ENCODE measurements at regions not wholly inside any gene's neighbourhood (a gene's known extent, or its start where the extent isn't known, plus 50 kb on each side); places are given as distances from the start of the nearest gene placed in this dataset.
A peak's percentile ranks its signal among the peaks of the same experiment; 100 is the strongest.

DNA sequence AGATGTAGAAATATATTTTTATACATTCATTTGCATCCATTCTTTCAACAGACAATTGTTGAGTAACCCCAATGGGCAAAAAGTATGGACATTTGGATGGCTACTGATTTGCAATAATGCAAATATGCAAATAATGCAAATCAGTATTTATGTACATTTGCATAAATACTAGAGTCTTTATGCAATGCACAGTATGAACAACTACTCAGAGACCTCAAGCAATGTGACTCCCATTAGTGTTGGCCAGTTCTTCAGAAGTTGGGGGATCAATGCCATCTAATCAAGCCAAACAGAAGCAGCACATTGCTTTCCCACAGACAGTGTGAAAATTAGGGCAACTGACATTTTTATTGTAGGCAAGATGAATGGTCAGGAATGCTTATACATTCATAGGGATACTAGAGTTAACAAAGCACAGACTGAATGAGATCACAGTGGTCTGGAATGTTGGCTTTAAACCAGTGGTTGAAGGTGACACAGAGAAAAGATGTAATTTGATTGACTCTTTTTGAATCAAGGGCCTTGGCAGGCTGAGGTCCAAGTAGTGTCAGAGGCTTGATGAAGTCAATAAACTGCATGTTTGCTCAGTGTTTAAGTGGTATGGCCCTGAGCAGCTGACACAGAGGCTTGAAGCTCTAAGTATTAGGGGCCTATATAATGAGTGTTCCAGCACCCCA, 256.6 kb downstream of the CTH start:
- no peaks in the 10 kb centered on the region for H3K9me3 ChIP-seq (ENCODE audit: insufficient read depth in 2 of 2, low read depth in 1 of 2, low read length in 1 of 2)
- H2BK5ac ChIP-seq (ENCODE audit: low read depth, low read length) = no peak overlapping the region
- H3K9ac ChIP-seq (replicated peaks in 1 of 4; ENCODE audit: extremely low read depth in 1 of 4, low read depth in 3 of 4, low read length in 3 of 4) = no peak overlapping the region
- no peak overlapping the region for H2BK15ac ChIP-seq (ENCODE audit: low read length)
- FAIRE-seq (peak; percentile 32), DNase-seq (ENCODE audit: low read depth in 1 of 2, low spot score in 2 of 2) (no peak)
- H2BK20ac ChIP-seq (ENCODE audit: low read length) = no peak overlapping the region
- no peak overlapping the region for H3K27ac ChIP-seq (ENCODE audit: low read depth, low read length)
- no peak overlapping the region for H4K5ac ChIP-seq (ENCODE audit: insufficient read length, low read depth, low read length)
- ChIA-PET CTCF (ENCODE audit: partially characterized antibody) (interaction anchor here (1.2 kb wide), 1 partner anchor 382 kb away, joined by 4 read pairs; no protein-coding TSS in a partner anchor), POLR2A (ENCODE audit: partially characterized antibody) (no interaction called here)
- H3K4me3 ChIP-seq (ENCODE audit: extremely low read depth in 1 of 4, insufficient read depth in 2 of 4, low read depth in 3 of 4, low read length in 4 of 4) = no peak overlapping the region
- TF ChIP-seq ASH2L (IDR thresholded peaks at IDR 0.05; ENCODE audit: low read length) (no peak), NANOG (IDR thresholded peaks at IDR 0.05; ENCODE audit: insufficient read depth, low read depth, low read length, poor library complexity, severe bottlenecking) (no peak), SAP30 (IDR thresholded peaks at IDR 0.05; ENCODE audit: insufficient read depth, insufficient replicate concordance, low read length) (no peak), KDM5A (IDR thresholded peaks at IDR 0.05; ENCODE audit: low read length) (no peak), SIN3A (conservative IDR thresholded peaks at IDR 0.05 in 1 of 2, IDR thresholded peaks at IDR 0.05 in 1 of 2; ENCODE audit: low read depth in 1 of 2, low read length in 2 of 2) (no peak), POU5F1 (IDR thresholded peaks at IDR 0.05; ENCODE audit: low read depth, low read length) (no peak), SP2 (IDR thresholded peaks at IDR 0.05; ENCODE audit: low read length) (no peak)
- H3K23me2 ChIP-seq (ENCODE audit: low read depth, low read length) = no peaks in the 10 kb centered on the region
- no peaks in the 10 kb centered on the region; a peak in 1 of 7 replicates for H3K4me1 ChIP-seq (replicated peaks in 1 of 4; ENCODE audit: control insufficient read depth in 3 of 4, insufficient read depth in 4 of 4, low read length in 3 of 4)
- no peaks in the 10 kb centered on the region for H3K79me1 ChIP-seq (ENCODE audit: low read depth, low read length)
- H3K14ac ChIP-seq (ENCODE audit: insufficient read length) = no peak overlapping the region
- H3K79me2 ChIP-seq (ENCODE audit: control insufficient read depth in 1 of 2, insufficient read depth in 2 of 2, low read length in 2 of 2) = no peaks in the 10 kb centered on the region
- H3K18ac ChIP-seq (ENCODE audit: extremely low read depth, low read length) = no peak overlapping the region
- H2BK12ac ChIP-seq (ENCODE audit: low read depth, low read length) = no peak overlapping the region
- no peak overlapping the region for H3K23ac ChIP-seq (ENCODE audit: insufficient read length)
- H3K27me3 ChIP-seq (replicated peaks in 1 of 4; ENCODE audit: control insufficient read depth in 3 of 4, extremely low read depth in 1 of 4, insufficient read depth in 3 of 4, low read length in 3 of 4) = no peaks in the 10 kb centered on the region
- no peak overlapping the region for H4K91ac ChIP-seq (replicated peaks; ENCODE audit: insufficient read length, low read length)
- no peak overlapping the region for H2AK5ac ChIP-seq (ENCODE audit: low read depth, low read length)
- no peak overlapping the region for H2AFZ ChIP-seq (ENCODE audit: low read length)
- H2BK120ac ChIP-seq (replicated peaks; ENCODE audit: low read depth, low read length) = no peak overlapping the region
- no peak overlapping the region for H4K8ac ChIP-seq (ENCODE audit: extremely low read depth, insufficient read depth, low read length)
- H3K56ac ChIP-seq (replicated peaks; ENCODE audit: insufficient read length, low read depth, low read length) = no peak overlapping the region
- no peaks in the 10 kb centered on the region for H3K36me3 ChIP-seq (ENCODE audit: control insufficient read depth in 2 of 4, insufficient read depth in 4 of 4, low read length in 3 of 4)
- H3K4me2 ChIP-seq (ENCODE audit: insufficient read depth in 1 of 2, low read depth in 2 of 2, low read length in 2 of 2) = no peak overlapping the region
- H4K20me1 ChIP-seq (replicated peaks in 1 of 2; ENCODE audit: control insufficient read depth in 1 of 2, insufficient read depth in 2 of 2, low read length in 2 of 2) = no peaks in the 10 kb centered on the region
- H3K4ac ChIP-seq (replicated peaks; ENCODE audit: insufficient read length, low read depth, low read length) = no peak overlapping the region
